NCI-H1092 (cell line): ENCODE measurements at regions not wholly inside any gene's neighbourhood (a gene's known extent, or its start where the extent isn't known, plus 50 kb on each side); places are given as distances from the start of the nearest gene placed in this dataset.
"Not testable (repeated sequence)": the region's sequence is repeated elsewhere in the genome, so short reads cannot be mapped to it uniquely, and the experiment has no call there.

Experiments used
- DNase-seq: peaks from one replicate; lab custom pipeline; 2025; lab: John Stamatoyannopoulos, UW

- not testable (repeated sequence) for DNase-seq
Observed at GRCh38 chr6:16039892-16040627, 88.8 kb upstream of the MYLIP start.

- no peak for DNase-seq
Observed at GRCh38 chr6:16038938-16039337, 89.9 kb upstream of the MYLIP start.

GRCh38 chr6:16035488-16036080 lies 93.3 kb upstream of the MYLIP start:
- DNase-seq: no peak

- DNase-seq: no peak
Observed at GRCh38 chr6:16033214-16033613, 95.7 kb upstream of the MYLIP start.

GRCh38 chr6:16031278-16031981 lies 97.5 kb upstream of the MYLIP start:
- no peak for DNase-seq

- DNase-seq: no peak
Observed at GRCh38 chr6:16028966-16029365, 99.9 kb upstream of the MYLIP start.

- DNase-seq: no peak
Observed at GRCh38 chr6:16020259-16020658, 108.6 kb upstream of the MYLIP start.

GRCh38 chr6:16019462-16019861 lies 109.4 kb upstream of the MYLIP start:
- DNase-seq: no peak

GRCh38 chr6:16018626-16019025 lies 110.3 kb upstream of the MYLIP start:
- DNase-seq: no peak

GRCh38 chr6:16014325-16014724 lies 114.6 kb upstream of the MYLIP start:
- DNase-seq: not testable (repeated sequence)

GRCh38 chr6:16007146-16007545 lies 121.7 kb upstream of the MYLIP start:
- no peak for DNase-seq

- DNase-seq: no peak
Observed at GRCh38 chr6:16006681-16007080, 122.2 kb upstream of the MYLIP start.

GRCh38 chr6:16004934-16005679 lies 123.8 kb upstream of the MYLIP start:
- no peak for DNase-seq

- no peak for DNase-seq
Observed at GRCh38 chr6:16003197-16003491, 125.7 kb upstream of the MYLIP start.

GRCh38 chr6:16002332-16003196 lies 126.3 kb upstream of the MYLIP start:
- DNase-seq: no peak

- no peak for DNase-seq
Observed at GRCh38 chr6:16001158-16001557, 127.7 kb upstream of the MYLIP start.

- no peak for DNase-seq
Observed at GRCh38 chr6:15999201-15999600, 129.7 kb upstream of the MYLIP start.

GRCh38 chr6:15997586-15998388 lies 131.1 kb upstream of the MYLIP start:
- no peak for DNase-seq

GRCh38 chr6:15996030-15996429 lies 132.9 kb upstream of the MYLIP start:
- no peak for DNase-seq

- no peak for DNase-seq
Observed at GRCh38 chr6:15995493-15995892, 133.4 kb upstream of the MYLIP start.
